Activated B cell treated with CpG ODN at 0.5 μM for 24 hours (primary cell): ENCODE measurements at regions not wholly inside any gene's neighbourhood (a gene's known extent, or its start where the extent isn't known, plus 50 kb on each side); places are given as distances from the start of the nearest gene placed in this dataset.

Experiments
- ATAC-seq: fragments of 200-7000 bp; cut with Tn5 transposase; one replicate; pipeline ENCODE4 v1.10.0; 2021; ENCODE audit warnings: low read depth, mild to moderate bottlenecking, moderate library complexity
- CTCF ChIA-PET: fragments of 350-600 bp; sonication (Branson Sonifier 250); formaldehyde crosslinking; loops from one replicate; lab custom pipeline; 2021; ENCODE audit warnings: antibody characterized with exemption; lab: Charles Lee
- POLR2A ChIA-PET: fragments of 350-600 bp; sonication (Branson Sonifier 250); formaldehyde crosslinking; loops from one replicate; lab custom pipeline; 2021; ENCODE audit warnings: antibody characterized with exemption; lab: Charles Lee
- DNase-seq: peaks from one replicate; pipeline ENCODE4 v3.0.0; 2022
- H3K27ac Mint-ChIP-seq: one replicate; pipeline ENCODE4 v1.8.0; 2020; ENCODE audit warnings: mixed read lengths
- H3K27me3 Mint-ChIP-seq: one replicate; pipeline ENCODE4 v1.8.0; 2021; ENCODE audit warnings: mixed read lengths
- H3K36me3 Mint-ChIP-seq: one replicate; pipeline ENCODE4 v1.8.0; 2021; ENCODE audit warnings: low read depth, mixed read lengths
- H3K4me1 Mint-ChIP-seq: one replicate; pipeline ENCODE4 v1.8.0; 2021; ENCODE audit warnings: mixed read lengths
- H3K4me3 Mint-ChIP-seq: one replicate; pipeline ENCODE4 v1.8.0; 2020; ENCODE audit warnings: mild to moderate bottlenecking, mixed read lengths
- H3K9me3 Mint-ChIP-seq: one replicate; pipeline ENCODE4 v1.8.0; 2020; ENCODE audit warnings: mixed read lengths
- CTCF ChIP-seq: fragments of 200-600 bp; IDR thresholded peaks from one replicate; pipeline ENCODE4 v1.8.0; 2022; ENCODE audit warnings: antibody characterized with exemption, mild to moderate bottlenecking
- intact Hi-C: fragments of 100-400 bp; cut with micrococcal nuclease; formaldehyde crosslinking; loops from one replicate; pipeline ENCODE4 v1.15.1; 2024

- POLR2A ChIA-PET = no interaction called here
- Mint-ChIP-seq H3K4me1 (no peaks in the 10 kb centered on the region), H3K27me3 (no peaks in the 10 kb centered on the region), H3K36me3 (no peaks in the 10 kb centered on the region), H3K4me3 (no peak overlapping the region), H3K9me3 (peaks cover 7% of the 10 kb centered on the region), H3K27ac (no peak overlapping the region)
- intact Hi-C loops = no loop called here
- DNase-seq (no peak), ATAC-seq (no peak)
- CTCF ChIA-PET = no interaction called here
- TF ChIP-seq CTCF = no peak
Measured at GRCh38 chr1:96073100-96073499, 648.5 kb upstream of the PTBP2 start.

- H3K27ac Mint-ChIP-seq = no peak overlapping the region
- ChIA-PET POLR2A (no interaction called here), CTCF (no interaction called here)
- ATAC-seq (no peak), DNase-seq (no peak)
- intact Hi-C loops = no loop called here
- H3K4me1 Mint-ChIP-seq = no peaks in the 10 kb centered on the region
- H3K9me3 Mint-ChIP-seq = peaks cover 11% of the 10 kb centered on the region
- no peak for TF ChIP-seq CTCF
- H3K4me3 Mint-ChIP-seq = no peak overlapping the region
- no peaks in the 10 kb centered on the region for H3K36me3 Mint-ChIP-seq
- H3K27me3 Mint-ChIP-seq = no peaks in the 10 kb centered on the region
Measured at GRCh38 chr1:96074422-96074821, 647.2 kb upstream of the PTBP2 start.

- no peaks in the 10 kb centered on the region for H3K4me1 Mint-ChIP-seq
- intact Hi-C loops = no loop called here
- peaks cover 11% of the 10 kb centered on the region for H3K9me3 Mint-ChIP-seq
- CTCF ChIA-PET = no interaction called here
- no peaks in the 10 kb centered on the region for H3K27me3 Mint-ChIP-seq
- no peak overlapping the region for H3K27ac Mint-ChIP-seq
- POLR2A ChIA-PET = no interaction called here
- ATAC-seq (no peak), DNase-seq (no peak)
- no peak for TF ChIP-seq CTCF
- no peak overlapping the region for H3K4me3 Mint-ChIP-seq
- H3K36me3 Mint-ChIP-seq = no peaks in the 10 kb centered on the region
Measured at GRCh38 chr1:96074876-96075577, 646.6 kb upstream of the PTBP2 start.

- no peak for DNase-seq
- ChIA-PET POLR2A (no interaction called here), CTCF (no interaction called here)
- Mint-ChIP-seq H3K27me3 (no peaks in the 10 kb centered on the region), H3K27ac (no peak overlapping the region), H3K4me3 (no peak overlapping the region), H3K4me1 (no peaks in the 10 kb centered on the region), H3K9me3 (peaks cover 11% of the 10 kb centered on the region), H3K36me3 (no peaks in the 10 kb centered on the region)
- intact Hi-C loops = no loop called here
- no peak for TF ChIP-seq CTCF
- no peak for ATAC-seq
Measured at GRCh38 chr1:96075704-96076455, 645.7 kb upstream of the PTBP2 start.

- Mint-ChIP-seq H3K4me1 (no peaks in the 10 kb centered on the region), H3K9me3 (peaks cover 10% of the 10 kb centered on the region), H3K4me3 (no peak overlapping the region), H3K27me3 (no peaks in the 10 kb centered on the region), H3K27ac (no peak overlapping the region), H3K36me3 (no peaks in the 10 kb centered on the region)
- ChIA-PET CTCF (no interaction called here), POLR2A (no interaction called here)
- ATAC-seq = no peak
- no peak for DNase-seq
- TF ChIP-seq CTCF = no peak
- intact Hi-C loops = no loop called here
Measured at GRCh38 chr1:96076589-96076988, 645.0 kb upstream of the PTBP2 start.
